HG02870 (cell line): ENCODE measurements at regions not wholly inside any gene's neighbourhood (a gene's known extent, or its start where the extent isn't known, plus 50 kb on each side); places are given as distances from the start of the nearest gene placed in this dataset.
"Not testable (repeated sequence)": the region's sequence is repeated elsewhere in the genome, so short reads cannot be mapped to it uniquely, and the experiment has no call there.

ENCODE experiments used
- ATAC-seq: cut with Tn5 transposase; IDR thresholded peaks from one replicate; pipeline ENCODE4 v1.9.1; 2021; ENCODE audit warnings: mild to moderate bottlenecking, moderate library complexity; ENCODE audit not compliant: unreplicated experiment

DNA sequence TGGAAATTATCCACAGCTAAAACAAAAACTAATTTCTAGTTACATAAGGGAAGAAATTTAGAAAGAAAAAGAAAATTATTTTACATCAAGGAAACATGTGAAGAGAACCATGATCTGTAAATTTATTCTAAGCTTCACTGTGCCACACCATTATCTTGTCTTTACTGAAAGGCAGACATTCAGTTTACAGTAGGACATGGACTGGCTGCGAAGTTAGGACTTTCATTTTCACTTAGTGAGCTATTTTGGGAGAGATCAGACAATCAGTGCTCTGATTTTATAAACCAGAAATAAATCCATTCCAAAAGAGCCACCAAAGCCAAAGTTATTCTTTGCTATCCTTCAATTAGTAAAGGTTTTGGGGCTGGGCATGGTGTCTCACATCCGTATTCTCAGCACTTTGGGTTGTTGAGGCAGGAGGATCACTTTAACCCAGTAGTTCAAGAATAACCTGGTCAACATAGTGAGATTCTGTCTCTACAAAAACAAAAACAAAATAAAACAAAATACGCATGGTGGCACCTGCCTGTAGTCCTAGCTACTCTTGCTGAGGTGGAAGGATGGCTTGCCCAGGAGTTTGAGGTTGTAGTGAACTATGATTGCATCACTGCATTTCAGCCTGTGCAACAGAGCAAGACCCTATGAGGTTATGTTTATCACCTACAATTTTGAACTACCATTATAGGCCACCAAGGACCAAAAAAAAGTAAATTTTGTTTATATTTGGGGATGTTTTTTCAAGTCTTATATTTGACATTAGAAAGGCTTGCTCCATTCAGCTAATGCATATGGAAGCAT lies 1084.8 kb upstream of the ATXN7L3B start:
- no peak for ATAC-seq

DNA sequence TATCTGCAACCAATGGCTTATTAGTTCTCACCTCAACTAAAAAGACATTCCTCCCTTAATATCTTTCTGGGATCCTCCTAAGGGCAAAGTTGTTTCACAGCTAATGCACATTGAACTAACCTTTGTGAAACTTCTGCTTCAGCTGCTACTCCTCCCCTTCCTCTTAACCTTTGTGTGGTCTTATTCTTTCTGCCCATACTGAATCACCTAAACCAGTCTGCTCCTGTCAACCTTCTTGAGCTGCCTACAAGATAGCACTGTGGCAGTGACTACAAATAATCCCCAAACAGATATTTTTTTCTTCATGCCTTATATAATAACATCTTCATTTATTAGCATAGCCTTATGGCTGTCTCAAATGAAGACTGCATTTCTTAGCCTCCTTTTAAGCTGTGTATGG lies 1077.4 kb upstream of the ATXN7L3B start:
- no peak for ATAC-seq

DNA sequence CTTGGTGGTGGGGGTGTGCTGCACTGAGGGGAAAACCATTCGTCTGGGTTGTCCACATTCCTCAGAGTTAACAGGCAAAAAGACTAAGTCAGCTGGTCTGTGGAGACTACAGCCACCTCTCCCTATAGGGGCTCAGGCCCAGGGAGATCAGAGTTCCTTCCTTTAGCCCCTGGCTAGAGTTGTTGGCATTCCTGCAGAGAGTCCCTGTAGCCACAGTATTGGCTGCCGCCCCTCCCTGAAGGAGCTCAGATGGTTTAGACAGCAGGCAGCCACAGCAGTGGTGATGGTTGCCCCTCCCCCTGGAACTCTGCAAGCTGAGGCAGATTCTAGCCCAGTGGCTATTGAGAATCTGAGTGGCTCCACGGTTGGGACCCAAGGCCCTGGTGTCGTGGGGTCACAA lies 1072.5 kb upstream of the ATXN7L3B start:
- no peak for ATAC-seq

DNA sequence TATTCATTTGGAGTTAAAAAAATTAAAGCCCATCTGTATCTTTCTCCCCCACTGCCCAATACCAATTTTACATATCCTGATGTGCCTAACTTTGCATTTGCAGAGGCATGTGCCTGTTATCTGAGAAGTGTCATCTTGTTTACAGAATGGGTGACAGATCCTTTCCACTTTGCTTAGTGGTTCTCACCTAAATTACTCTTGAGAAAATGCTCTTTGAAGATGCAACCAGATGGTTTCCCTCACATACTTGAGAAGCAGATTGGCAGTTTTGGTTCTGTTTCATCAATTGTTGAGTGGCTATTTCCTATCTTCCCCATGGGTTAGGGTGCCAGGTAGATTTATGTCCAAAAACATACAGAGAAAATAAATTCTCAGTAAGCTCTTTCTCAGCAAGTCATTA lies 1051.4 kb upstream of the ATXN7L3B start:
- no peak for ATAC-seq

DNA sequence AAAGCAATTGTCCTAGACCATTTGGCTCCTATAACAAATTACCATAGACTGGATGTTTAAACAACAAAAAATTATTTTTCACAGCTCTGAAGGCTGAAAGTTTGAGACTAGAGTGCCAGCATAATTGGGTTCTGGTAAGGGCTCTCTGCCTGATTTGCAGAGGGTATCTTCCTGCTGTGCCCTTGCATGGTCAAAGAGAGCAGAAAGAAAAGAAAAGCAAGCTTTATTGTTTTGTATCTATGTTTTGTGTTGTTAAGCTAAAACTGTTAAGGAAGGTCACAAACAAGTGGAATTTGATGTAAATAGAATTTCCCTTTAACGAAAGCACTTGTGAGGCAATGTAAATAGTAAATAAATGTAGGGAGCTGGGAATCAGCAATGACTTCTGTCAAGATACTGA lies 1031.0 kb upstream of the ATXN7L3B start:
- no peak for ATAC-seq

DNA sequence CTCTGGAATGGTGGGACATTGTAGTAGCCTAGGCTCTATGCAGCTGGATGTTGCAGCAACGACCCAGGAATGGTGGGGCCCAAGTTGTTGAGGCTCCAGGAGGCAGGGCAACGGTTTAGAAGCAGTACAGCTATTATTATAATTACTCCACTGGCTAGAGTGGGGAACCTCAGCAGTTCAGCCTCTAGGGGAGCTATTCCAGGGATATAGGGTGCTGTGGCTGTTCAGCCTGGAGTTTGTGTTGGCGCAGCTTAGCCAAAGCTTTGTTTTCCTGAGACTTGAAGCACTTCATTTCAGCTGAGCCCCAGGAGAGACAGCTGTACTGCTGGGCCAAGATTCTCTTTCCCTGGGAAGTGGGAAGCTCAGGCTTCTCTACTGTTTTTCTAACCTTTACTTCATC lies 1023.0 kb upstream of the ATXN7L3B start:
- ATAC-seq, result no peak

DNA sequence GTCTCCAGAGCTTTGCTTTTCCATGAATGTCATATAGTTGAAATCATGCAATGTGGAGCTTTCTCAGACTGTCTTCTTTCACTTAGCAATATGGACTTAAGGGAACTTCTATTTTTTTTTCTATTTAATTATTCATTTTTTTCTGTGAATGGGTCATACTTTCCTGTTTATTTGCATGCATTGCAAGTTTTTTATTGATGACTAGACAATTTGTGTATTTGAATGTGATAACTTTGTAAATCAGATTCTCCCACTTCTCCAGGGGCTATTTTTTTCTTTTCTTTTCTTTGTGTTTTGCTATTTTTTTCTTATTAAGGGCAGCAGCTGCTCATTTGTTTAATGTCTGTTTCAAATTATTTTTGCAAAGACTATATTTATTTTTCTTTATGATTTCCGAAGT lies 1019.8 kb upstream of the ATXN7L3B start:
- no peak for ATAC-seq

DNA sequence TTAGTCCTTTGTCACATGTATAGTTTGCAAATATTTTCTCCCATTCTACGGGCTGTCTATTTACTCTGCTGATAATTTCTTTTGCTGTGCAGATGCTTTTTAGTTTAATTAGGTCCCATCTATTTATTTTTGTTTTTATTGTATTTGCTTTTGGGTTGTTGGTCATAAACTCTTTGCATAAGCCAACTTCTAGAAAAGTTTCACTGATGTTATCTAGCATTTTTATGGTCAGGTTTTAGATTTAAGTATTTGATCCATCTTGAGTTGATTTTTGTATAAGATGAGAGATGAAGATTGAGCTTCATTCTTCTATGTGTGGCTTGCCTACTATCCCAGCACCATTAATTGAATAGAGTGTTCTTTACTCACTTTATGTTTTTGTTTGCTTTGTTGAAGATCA lies 1008.4 kb upstream of the ATXN7L3B start:
- no peak for ATAC-seq

DNA sequence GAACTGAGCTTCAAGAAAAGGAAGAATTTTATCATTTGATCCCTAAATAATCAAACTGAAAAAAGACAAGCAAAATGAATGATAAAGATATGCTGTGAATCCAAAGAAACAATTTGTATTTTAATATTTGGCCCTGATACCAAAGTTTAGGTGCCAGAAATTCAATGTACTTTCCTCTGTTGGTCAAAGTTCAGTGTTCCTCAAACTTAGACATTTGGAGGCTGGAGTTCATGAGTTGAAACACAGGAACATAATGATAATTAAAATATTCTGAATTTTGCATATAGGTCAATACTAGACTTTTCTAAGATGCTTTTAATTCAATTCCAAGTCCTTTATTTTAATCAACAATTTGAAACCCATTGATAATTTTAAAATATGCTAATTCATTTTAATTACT lies 1007.7 kb upstream of the ATXN7L3B start:
- ATAC-seq, result no peak

DNA sequence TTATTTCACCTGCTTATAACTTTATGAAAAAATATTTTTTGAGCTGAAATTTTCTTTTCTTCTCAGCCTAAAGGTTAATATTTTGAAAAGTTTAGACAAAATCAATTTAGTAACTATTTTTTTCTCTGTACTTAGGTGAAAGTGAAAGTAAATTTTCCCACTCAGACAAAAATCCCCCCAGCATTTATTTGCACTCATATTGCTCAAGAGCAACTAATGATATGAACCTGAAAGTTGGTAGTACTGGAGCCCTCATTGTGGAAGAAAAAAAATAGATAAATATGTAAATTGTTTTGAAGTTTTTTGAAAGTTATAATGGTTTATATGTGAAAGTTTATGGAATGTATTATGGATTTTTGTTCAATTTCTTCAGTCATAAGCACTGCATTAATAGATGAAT lies 1005.9 kb upstream of the ATXN7L3B start:
- no peak for ATAC-seq

DNA sequence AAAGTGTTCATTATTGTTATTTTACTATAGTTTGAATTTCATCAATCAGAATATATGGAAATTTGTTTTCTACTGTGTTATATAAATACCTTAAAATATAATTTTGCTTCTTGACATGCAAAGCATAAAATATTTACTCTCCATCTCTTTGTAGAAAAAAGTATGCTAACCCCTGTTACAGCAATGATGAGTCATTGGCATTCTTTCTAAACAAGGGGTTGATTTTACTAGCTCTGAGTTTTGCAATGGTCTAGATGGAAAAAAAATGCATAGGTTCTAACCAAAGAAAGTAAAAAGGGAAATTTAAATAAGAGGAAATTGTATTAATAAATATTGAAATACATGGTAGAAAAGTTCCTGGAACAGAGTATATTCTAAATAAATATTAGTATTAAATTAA lies 990.2 kb upstream of the ATXN7L3B start:
- no peak for ATAC-seq

DNA sequence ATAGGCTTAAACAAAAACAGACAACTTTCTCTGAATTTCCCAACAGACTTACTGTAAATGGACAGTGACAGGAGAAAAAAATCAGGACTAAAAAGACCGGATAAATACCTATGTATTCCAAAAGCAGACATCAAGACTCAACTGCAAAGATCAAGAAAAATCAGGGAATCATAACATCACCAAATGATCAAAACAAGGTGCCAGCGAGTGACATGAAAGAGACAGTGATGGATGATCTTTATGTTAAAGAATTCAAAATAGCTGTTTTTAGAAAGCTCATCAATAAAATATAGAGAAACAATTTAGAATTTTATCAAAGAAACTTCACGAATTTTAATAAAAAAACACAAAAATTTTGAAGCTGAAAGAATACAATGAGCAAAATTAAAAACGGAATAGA lies 952.5 kb upstream of the ATXN7L3B start:
- no peak for ATAC-seq

DNA sequence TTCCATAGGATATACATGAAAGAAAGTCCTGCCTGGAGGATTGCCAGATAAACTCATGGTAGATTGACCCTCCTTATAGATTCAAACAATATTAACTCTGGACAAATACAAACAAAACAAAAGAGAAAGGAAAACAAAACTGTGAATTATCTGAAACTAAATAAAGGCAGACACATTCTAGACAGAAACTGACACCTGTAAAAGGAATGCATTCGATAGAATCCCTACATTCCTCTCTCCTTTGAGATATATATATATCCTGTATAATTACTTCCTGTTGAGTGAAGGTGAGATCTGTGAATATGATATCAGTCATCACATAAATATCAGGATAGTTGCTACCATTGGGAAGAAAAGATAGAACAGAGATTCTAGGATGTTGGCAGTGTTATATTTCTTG lies 948.4 kb upstream of the ATXN7L3B start:
- no peak for ATAC-seq

DNA sequence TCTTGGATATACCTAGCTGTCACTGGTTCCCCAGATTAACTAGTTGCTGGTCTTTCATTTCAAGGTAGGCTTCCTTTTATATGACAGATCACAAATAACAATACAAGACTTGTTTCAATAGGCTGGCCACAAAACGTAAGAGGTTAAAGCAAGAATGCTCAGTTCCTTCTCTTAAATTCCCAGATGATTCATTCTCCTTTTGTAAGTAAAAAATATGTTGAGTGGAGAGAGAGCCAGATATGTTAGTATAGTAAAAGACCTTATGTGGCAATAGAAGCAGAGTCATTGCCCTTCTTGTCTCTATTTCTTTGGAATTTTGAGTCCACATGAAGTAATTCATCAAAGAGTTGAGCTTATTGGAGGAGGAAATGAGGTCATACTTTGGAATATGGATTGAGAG lies 939.0 kb upstream of the ATXN7L3B start:
- ATAC-seq, result no peak

DNA sequence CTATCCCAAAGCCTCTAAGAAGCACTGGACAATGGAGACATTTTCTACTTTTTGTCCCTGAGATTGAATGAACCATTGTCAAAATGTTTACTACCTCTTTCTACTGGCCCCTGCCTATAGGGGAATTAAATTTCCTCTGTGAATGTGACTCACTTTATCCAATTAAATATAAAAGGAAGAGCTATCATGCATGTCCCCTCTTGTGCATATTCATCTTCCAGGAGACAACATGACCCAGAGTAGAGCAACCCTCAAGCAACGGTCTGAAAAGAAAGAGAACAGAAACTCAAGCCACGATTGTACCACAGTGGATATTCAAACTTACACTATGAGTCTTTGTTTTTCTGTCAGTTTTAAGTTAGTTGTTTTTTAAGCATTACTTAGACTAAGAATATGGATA lies 938.4 kb upstream of the ATXN7L3B start:
- ATAC-seq, result no peak

DNA sequence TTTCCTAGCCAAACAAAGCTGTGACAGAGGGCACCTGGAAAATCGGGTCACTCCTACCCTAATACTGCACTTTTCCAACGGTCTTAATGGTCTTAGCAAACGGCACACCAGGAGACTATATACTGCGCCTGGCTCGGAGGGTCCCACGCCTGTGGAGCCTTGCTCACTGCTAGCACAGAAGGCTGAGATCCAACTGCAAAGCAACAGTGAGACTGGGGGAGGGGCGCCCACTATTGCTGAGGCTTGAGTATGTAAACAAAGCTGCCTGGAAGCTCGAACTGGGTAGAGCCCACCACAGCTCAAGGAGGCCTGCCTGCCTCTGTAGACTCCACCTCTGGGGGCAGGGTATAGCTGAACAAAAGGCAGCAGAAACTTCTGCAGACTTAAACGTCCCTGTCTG lies 931.7 kb upstream of the ATXN7L3B start:
- not testable (repeated sequence) for ATAC-seq

DNA sequence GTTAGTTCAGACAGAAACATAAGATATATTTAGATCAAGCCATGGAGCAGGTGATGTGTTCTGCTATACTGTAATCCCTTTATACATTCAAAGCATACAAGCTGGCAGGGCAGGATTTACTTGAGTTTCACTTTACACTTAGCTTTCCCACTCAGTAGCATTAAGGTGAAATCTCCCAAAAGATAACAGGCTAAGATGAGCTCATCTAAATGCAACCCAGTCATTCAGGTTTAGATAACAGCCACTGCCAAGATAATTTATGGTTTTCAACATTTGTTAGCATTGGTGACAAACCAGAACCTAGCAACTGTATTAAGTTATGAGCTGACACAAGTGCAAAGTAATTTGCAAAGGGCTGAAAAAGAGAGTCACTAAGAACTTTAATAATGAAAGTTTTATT lies 925.1 kb upstream of the ATXN7L3B start:
- no peak for ATAC-seq

DNA sequence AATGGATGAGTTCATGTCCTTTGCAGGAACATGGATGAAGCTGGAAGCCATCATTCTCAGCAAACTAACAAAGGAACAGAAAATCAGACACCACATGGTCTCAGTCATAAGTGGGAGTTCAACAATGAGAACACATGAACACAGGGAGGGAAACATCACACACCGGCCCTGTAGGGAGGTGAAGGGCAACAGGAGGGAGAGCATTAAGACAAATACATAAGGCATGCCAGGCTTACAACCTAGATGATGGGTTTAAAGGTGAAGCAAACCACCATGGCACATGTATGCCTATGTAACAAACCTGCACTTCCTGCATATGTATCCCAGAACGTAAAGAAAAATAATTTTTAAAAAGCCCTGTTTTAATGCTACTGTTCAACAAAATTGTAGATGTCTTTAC lies 914.2 kb upstream of the ATXN7L3B start:
- ATAC-seq, result no peak

DNA sequence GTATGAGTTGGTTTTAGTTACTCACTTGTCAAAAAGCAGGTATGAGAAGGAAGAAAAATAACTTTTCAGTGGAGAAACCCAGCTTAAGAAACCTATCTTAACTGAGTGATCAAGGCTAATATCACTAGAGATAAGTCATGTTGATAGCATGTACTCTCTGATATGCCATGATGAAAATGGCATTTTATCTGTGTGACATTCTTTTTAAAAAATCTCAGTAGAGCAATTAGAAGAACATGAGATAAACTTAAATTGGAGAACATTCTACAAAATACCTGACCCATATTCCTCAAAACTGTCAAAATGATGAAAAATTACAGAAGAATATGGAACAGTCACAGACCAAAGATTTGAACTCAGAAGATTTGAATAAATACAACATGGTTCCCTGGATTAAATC lies 912.4 kb upstream of the ATXN7L3B start:
- ATAC-seq, result no peak

DNA sequence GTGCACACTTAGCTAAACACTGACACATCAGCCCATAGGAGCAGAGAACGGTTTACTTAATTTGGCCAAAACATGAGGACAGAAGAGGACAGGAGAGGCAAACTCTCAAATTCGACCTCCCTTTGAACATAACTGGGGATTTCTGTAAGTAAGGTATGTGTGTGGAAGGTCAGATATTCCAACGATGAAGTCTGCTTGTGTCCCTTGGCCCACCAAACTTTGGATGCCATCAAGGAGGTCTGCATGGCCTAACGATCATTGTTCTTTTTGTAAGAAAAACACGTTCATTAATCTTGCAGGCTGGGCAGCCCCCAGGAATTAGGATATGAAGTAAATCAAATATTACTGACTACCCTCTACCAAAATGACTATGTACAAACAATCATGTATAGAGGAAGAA lies 908.5 kb upstream of the ATXN7L3B start:
- no peak for ATAC-seq

DNA sequence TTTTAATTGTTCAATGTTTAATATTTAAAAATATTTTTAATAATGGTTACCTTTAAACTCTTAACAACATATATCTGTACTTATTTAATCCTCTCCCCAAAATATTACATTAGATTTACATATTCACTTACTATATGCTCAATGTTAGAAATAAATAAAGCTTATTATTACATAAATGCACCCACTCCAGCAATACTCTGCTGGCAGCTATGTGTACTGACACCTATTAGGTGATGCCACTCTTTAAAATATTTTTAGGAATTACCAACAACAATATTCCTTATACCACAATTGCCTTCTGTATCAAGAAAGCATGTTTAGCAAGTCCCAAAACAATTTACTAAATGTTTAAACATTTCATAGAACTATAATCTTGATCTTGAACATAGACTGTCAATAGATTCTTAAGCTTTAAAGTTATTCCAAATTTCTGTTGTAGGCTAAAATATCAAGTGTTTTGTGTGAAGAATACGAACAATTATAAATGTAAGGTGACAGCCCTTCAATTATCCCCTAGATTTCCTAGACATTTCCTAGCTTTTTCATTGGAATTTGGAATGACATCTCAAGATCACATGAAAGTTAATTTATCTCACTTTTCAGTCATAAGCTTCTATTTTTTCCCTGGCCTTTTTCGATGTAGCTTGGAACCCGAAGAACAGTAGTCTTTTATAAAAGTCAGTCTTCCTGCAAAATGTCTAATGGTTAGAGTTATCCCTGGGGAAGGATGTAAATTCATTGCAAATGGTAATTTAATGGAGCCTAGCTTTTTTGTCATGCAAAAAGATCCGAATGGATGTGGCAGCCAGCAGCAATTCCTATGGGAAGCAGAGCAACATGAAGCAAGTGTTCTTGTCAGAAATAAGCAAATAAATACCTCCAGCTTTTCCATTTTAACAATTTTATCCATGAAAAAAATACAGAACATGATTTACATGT lies 907.5 kb upstream of the ATXN7L3B start:
- ATAC-seq, result no peak

DNA sequence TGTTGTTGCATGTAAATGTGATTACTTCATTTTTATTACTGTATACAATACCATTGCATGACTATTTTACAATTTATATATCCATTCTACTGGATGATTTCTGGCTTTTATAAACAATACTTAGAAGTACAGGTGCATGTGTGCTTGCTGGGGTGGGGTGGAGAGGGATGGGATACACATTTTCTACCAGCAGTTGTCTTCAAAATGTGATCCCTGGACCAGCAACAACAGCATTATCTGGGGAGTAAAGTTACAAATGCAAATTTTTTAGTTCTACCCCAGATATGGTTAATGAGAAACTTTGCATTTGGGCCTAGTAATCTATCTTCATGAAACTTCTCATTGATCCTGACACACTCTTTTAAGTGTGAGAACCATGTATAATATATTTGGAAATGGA lies 905.4 kb upstream of the ATXN7L3B start:
- ATAC-seq, result no peak
